ENCODE measurements at regions not wholly inside any gene's neighbourhood (a gene's known extent, or its start where the extent isn't known, plus 50 kb on each side); places are given as distances from the start of the nearest gene placed in this dataset.

- in situ Hi-C loops (cut with MboI) = no loop called here
- Histone ChIP-seq H3K79me2 (ENCODE audit: control insufficient read depth, insufficient read depth, low read length) (no peaks in the 10 kb centered on the region), H3K9ac (ENCODE audit: control insufficient read depth, insufficient read depth, low read length) (no peak overlapping the region), H3K4me1 (ENCODE audit: control insufficient read depth, insufficient read depth, low read length) (no peaks in the 10 kb centered on the region), H3K27me3 (replicated peaks in 1 of 2; ENCODE audit: control insufficient read depth in 2 of 2, insufficient read depth in 2 of 2, low read length in 1 of 2) (no peaks in the 10 kb centered on the region; a peak in 1 of 4 replicates), H4K20me1 (ENCODE audit: control insufficient read depth, insufficient read depth) (no peaks in the 10 kb centered on the region), H3K4me2 (ENCODE audit: control insufficient read depth, insufficient read depth) (no peak overlapping the region), H3K4me3 (no peak overlapping the region), H2AFZ (ENCODE audit: control insufficient read depth, low read depth, low read length) (no peak overlapping the region), H3K36me3 (ENCODE audit: control insufficient read depth in 2 of 2, insufficient read depth in 2 of 2, low read length in 1 of 2) (no peaks in the 10 kb centered on the region), H3K9me3 (replicated peaks; ENCODE audit: control insufficient read depth, insufficient read depth, low read length) (no peaks in the 10 kb centered on the region), H3K27ac (ENCODE audit: control insufficient read depth, insufficient read depth) (no peak overlapping the region)
- POLR2A ChIA-PET = no interaction called here
- intact Hi-C loops (cut with micrococcal nuclease; ENCODE audit: unreplicated experiment) = no loop called here
- no peak for FAIRE-seq
- 37% methylated on average over 6 of the region's 6 CpGs for WGBS (ENCODE audit: insufficient coverage, insufficient replicate concordance, low lambda C conversion rate, missing lambda C conversion rate)
- RAD21 ChIA-PET (ENCODE audit: unreplicated experiment) = no interaction called here
- CTCF ChIA-PET = no interaction called here
- SMC1A ChIA-PET (ENCODE audit: uncharacterized antibody, unreplicated experiment) = no interaction called here
- no peak for DNase-seq (ENCODE audit: low read depth, low spot score)
- BruUV-seq (replicated peaks) = no TSS peak
- ATAC-seq = no peak
- TF ChIP-seq KAT2A (conservative IDR thresholded peaks at IDR 0.05; ENCODE audit: control insufficient read depth, low read depth, low read length) (no peak), CREM (IDR thresholded peaks at IDR 0.05; ENCODE audit: low read depth) (no peak), CUX1 (IDR thresholded peaks at IDR 0.05; ENCODE audit: insufficient replicate concordance, low read depth, low read length) (no peak), E2F8 (IDR thresholded peaks at IDR 0.05; ENCODE audit: low read depth, partially characterized antibody) (no peak), REST (IDR thresholded peaks at IDR 0.05; ENCODE audit: low read depth, low read length) (no peak), IRF3 (IDR thresholded peaks at IDR 0.05) (no peak), NR2F1 (conservative IDR thresholded peaks at IDR 0.05) (no peak), CHD1 (IDR thresholded peaks at IDR 0.05; ENCODE audit: low read depth, low read length) (no peak), HDAC2 (IDR thresholded peaks at IDR 0.05) (no peak)
Observed at GRCh38 chr9:3773362-3774060, 247.7 kb upstream of the RFX3 start.
